B cell (primary cell): ENCODE measurements at regions not wholly inside any gene's neighbourhood (a gene's known extent, or its start where the extent isn't known, plus 50 kb on each side); places are given as distances from the start of the nearest gene placed in this dataset.

Experiments used
- ATAC-seq: fragments of 200-7000 bp; cut with Tn5 transposase; one replicate; pipeline ENCODE4 v1.10.0; 2021; ENCODE audit warnings: low read depth, mild to moderate bottlenecking, moderate number of reproducible peaks, moderate library complexity
- CTCF ChIA-PET: fragments of 350-600 bp; sonication (Branson Sonifier 250); formaldehyde crosslinking; loops from one replicate; lab custom pipeline; 2021; ENCODE audit warnings: antibody characterized with exemption, inconsistent platforms; lab: Charles Lee
- POLR2A ChIA-PET: fragments of 350-600 bp; sonication (Branson Sonifier 250); formaldehyde crosslinking; loops from one replicate; lab custom pipeline; 2021; ENCODE audit warnings: antibody characterized with exemption; lab: Charles Lee
- DNase-seq: peaks from one replicate; pipeline ENCODE4 v3.0.0; 2013
- H2AFZ ChIP-seq: 2 replicates; pipeline ENCODE4 v1.6.1; 2012; ENCODE audit warnings: mild to moderate bottlenecking, low read depth, low read length; ENCODE audit not compliant: insufficient read depth, poor library complexity, severe bottlenecking
- H3K27ac ChIP-seq, 2 donors: 1 replicate in 1 of 2; 2 replicates in 1 of 2; pipeline ENCODE4 v1.5.1; 2012 to 2013; ENCODE audit warnings: low read length in 2 of 2, mild to moderate bottlenecking in 2 of 2, moderate library complexity in 1 of 2
- H3K27me3 ChIP-seq, 4 experiments: fragments of 200-600 bp in 1 of 4; sonication (generic) in 1 of 4; replicated peaks in 1 of 4; 1 replicate in 2 of 4; 2 replicates in 2 of 4; pipeline versions ENCODE4 v1.6.1 to v1.7.0; 2013 to 2016; ENCODE audit warnings: low read length in 3 of 4, mild to moderate bottlenecking in 2 of 4, mixed read lengths in 1 of 4, moderate library complexity in 1 of 4; ENCODE audit not compliant: insufficient read depth in 4 of 4, control insufficient read depth in 3 of 4; ENCODE audit errors: control extremely low read depth in 1 of 4
- H3K36me3 ChIP-seq, 2 experiments: replicated peaks in 1 of 2; 1 replicate in 1 of 2; 2 replicates in 1 of 2; pipeline versions ENCODE4 v1.6.1 to v1.7.1; 2013; ENCODE audit warnings: low read length in 1 of 2; ENCODE audit not compliant: insufficient read depth in 2 of 2, control insufficient read depth in 1 of 2; ENCODE audit errors: control extremely low read depth in 1 of 2, extremely low read depth in 1 of 2
- H3K4me1 ChIP-seq, 2 donors: fragments of 200-600 bp in 1 of 2; sonication (generic) in 1 of 2; 1 replicate in 1 of 2; 2 replicates in 1 of 2; pipeline versions ENCODE4 v1.5.1 to v1.6.1; 2013 to 2017; ENCODE audit warnings: low read length in 2 of 2; ENCODE audit not compliant: control insufficient read depth in 2 of 2, insufficient read depth in 2 of 2
- H3K4me2 ChIP-seq: replicated peaks from 2 replicates; pipeline ENCODE3; 2012; ENCODE audit warnings: mild to moderate bottlenecking, low read depth, low read length; ENCODE audit not compliant: poor library complexity, severe bottlenecking
- H3K4me3 ChIP-seq, 5 experiments: fragments of 200-600 bp in 1 of 5; sonication (generic) in 1 of 5; 1 replicate in 3 of 5; 2 replicates in 2 of 5; pipeline versions ENCODE4 v1.5.1 to v1.7.0; 2011 to 2016; ENCODE audit warnings: low read length in 4 of 5, mild to moderate bottlenecking in 4 of 5, low read depth in 2 of 5, control low read depth in 1 of 5, moderate library complexity in 1 of 5; ENCODE audit not compliant: insufficient read depth in 1 of 5; ENCODE audit errors: control extremely low read depth in 1 of 5, extremely low read depth in 1 of 5
- H3K79me2 ChIP-seq: fragments of 200-600 bp; sonication (generic); one replicate; pipeline ENCODE4 v1.6.0; 2016; ENCODE audit warnings: low read length; ENCODE audit not compliant: control insufficient read depth, insufficient read depth
- H3K9ac ChIP-seq: fragments of 200-600 bp; sonication (generic); 2 replicates; pipeline ENCODE4 v1.6.1; 2017; ENCODE audit warnings: mild to moderate bottlenecking, low read length, moderate library complexity
- H3K9me3 ChIP-seq, 3 donors: one replicate each; pipeline versions ENCODE4 v1.6.1 to v1.7.1; 2013; ENCODE audit warnings: low read length in 2 of 3; ENCODE audit not compliant: control insufficient read depth in 2 of 3, insufficient read depth in 1 of 3; ENCODE audit errors: control extremely low read depth in 1 of 3
- H4K20me1 ChIP-seq: 2 replicates; pipeline ENCODE4 v1.6.0; 2012; ENCODE audit warnings: mild to moderate bottlenecking, low read length; ENCODE audit not compliant: insufficient read depth, control insufficient read depth, poor library complexity, severe bottlenecking
- H3K27ac Mint-ChIP-seq: one replicate; pipeline ENCODE4 v1.8.0; 2021; ENCODE audit warnings: mixed read lengths
- H3K27me3 Mint-ChIP-seq: one replicate; pipeline ENCODE4 v1.8.0; 2021; ENCODE audit warnings: mixed read lengths
- H3K4me1 Mint-ChIP-seq: one replicate; pipeline ENCODE4 v1.8.0; 2021; ENCODE audit warnings: mixed read lengths
- H3K4me3 Mint-ChIP-seq: one replicate; pipeline ENCODE4 v1.8.0; 2021; ENCODE audit warnings: mixed read lengths
- H3K9me3 Mint-ChIP-seq: one replicate; pipeline ENCODE4 v1.8.0; 2022; ENCODE audit warnings: mixed read lengths; ENCODE audit not compliant: insufficient read depth
- CTCF ChIP-seq: fragments of 200-600 bp; IDR thresholded peaks from one replicate; pipeline ENCODE4 v1.8.0; 2022; ENCODE audit warnings: antibody characterized with exemption, mild to moderate bottlenecking
- EZH2 ChIP-seq: IDR thresholded peaks from 2 replicates; pipeline ENCODE4 v1.6.1; 2012; ENCODE audit warnings: borderline replicate concordance, low read depth, mild to moderate bottlenecking, moderate library complexity, low read length; ENCODE audit not compliant: insufficient read depth, poor library complexity, severe bottlenecking
- WGBS: methylation state at CpG from one replicate; pipeline ENCODE4 v1.1.5; 2013; ENCODE audit warnings: missing lambda C conversion rate; ENCODE audit not compliant: insufficient coverage; 5-methylcytosine and 5-hydroxymethylcytosine counted together
- intact Hi-C: fragments of 100-400 bp; cut with micrococcal nuclease; formaldehyde crosslinking; loops from one replicate; pipeline ENCODE4 v1.10.0; 2022

GRCh38 chr12:46998811-46999368 is 80.5 kb upstream of the PCED1B start:
- CTCF ChIA-PET = no interaction called here
- H3K9me3 Mint-ChIP-seq = no peaks in the 10 kb centered on the region
- H3K27ac Mint-ChIP-seq = no peak overlapping the region
- Histone ChIP-seq H3K9me3 (peaks cover 0 to 1% (median 0%) of the 10 kb centered on the region in 3 donors), H4K20me1 (no peaks in the 10 kb centered on the region), H3K27me3 (peaks cover 0 to 2% (median 0%) of the 10 kb centered on the region in 4 experiments), H3K4me1 (no peaks in the 10 kb centered on the region), H3K79me2 (no peaks in the 10 kb centered on the region), H2AFZ (no peak overlapping the region), H3K27ac (no peak overlapping the region), H3K4me3 (no peak overlapping the region), H3K36me3 (no peaks in the 10 kb centered on the region), H3K9ac (no peak overlapping the region), H3K4me2 (no peak overlapping the region)
- H3K27me3 Mint-ChIP-seq = peaks cover 4% of the 10 kb centered on the region
- no peak overlapping the region for H3K4me3 Mint-ChIP-seq
- intact Hi-C loops = no loop called here
- WGBS = no CpG with 5 or more reads among the region's 5 CpGs
- DNase-seq = no peak
- no peaks in the 10 kb centered on the region for H3K4me1 Mint-ChIP-seq
- POLR2A ChIA-PET = no interaction called here
- no peak for TF ChIP-seq CTCF
- TF ChIP-seq EZH2 = no peak
- no peak for ATAC-seq

- Mint-ChIP-seq H3K9me3 (no peaks in the 10 kb centered on the region), H3K4me3 (no peak overlapping the region), H3K27ac (no peak overlapping the region), H3K4me1 (no peaks in the 10 kb centered on the region), H3K27me3 (peaks cover 21% of the 10 kb centered on the region)
- CTCF ChIA-PET = interaction anchor here (0.7 kb wide), 1 partner anchor 827 kb away, joined by 3 read pairs; no protein-coding TSS in a partner anchor
- Histone ChIP-seq H3K36me3 (no peaks in the 10 kb centered on the region), H3K27me3 (peaks cover 0 to 2% (median 0%) of the 10 kb centered on the region in 4 experiments), H3K9me3 (no peaks in the 10 kb centered on the region), H2AFZ (no peak overlapping the region), H3K27ac (no peak overlapping the region), H3K4me3 (no peak overlapping the region), H3K9ac (no peak overlapping the region), H4K20me1 (no peaks in the 10 kb centered on the region), H3K4me1 (no peaks in the 10 kb centered on the region), H3K79me2 (no peaks in the 10 kb centered on the region), H3K4me2 (no peak overlapping the region)
- TF ChIP-seq EZH2 (no peak), CTCF (no peak)
- intact Hi-C loops = no loop called here
- DNase-seq (no peak), ATAC-seq (no peak)
- no CpG with 5 or more reads among the region's 2 CpGs for WGBS
- POLR2A ChIA-PET = no interaction called here
Measured at GRCh38 chr12:47004634-47005033, 74.8 kb upstream of the PCED1B start.
